ENCODE measurements at regions not wholly inside any gene's neighbourhood (a gene's known extent, or its start where the extent isn't known, plus 50 kb on each side); places are given as distances from the start of the nearest gene placed in this dataset.

DNA sequence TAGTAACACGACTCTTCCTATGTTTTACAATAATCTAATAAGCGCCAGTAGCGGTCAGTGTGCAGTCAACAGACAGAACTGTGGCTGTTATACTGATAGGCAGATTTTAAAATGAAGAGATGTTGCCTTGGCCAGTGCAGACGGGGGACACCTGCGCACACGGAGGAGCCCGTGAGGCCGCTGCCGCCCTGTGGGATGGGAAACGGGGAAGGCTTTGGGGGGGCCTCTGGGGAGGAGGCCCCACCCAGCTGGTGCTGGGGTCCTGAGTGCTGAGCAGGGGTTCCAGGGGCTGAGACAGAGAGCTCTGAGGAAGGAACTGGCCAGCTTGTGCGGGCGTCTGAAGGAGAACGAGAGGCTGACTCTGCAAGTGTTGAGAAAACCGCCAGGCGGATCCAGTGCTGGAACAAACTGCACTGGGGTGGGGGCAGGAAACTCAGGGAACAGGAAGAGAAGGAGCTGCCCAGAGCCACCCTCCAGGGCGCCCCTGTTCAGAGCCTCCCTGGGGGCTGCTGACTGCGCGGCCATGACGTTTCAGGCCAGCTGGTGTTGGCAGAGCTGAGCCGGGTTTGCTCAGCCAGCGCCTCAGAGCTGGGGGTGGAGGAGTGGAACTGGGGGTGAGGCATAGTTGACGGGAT is 426.4 kb downstream of the TCERG1L start:
- BruUV-seq (replicated peaks) = no TSS peak
- H2AK5ac ChIP-seq (ENCODE audit: low read depth, low read length) = no peak overlapping the region
- in situ Hi-C loops (cut with MboI; ENCODE audit: low sequenced_read_pairs) = no loop called here
- dilution Hi-C loops (cut with HindIII; ENCODE audit: low sequenced_read_pairs, unreplicated experiment) = no loop called here
- ATAC-seq (ENCODE audit: low read depth) (no peak), DNase-seq (no peak)
- no peak overlapping the region for H4K5ac ChIP-seq (ENCODE audit: low read depth, low read length)
- TF ChIP-seq FOS (IDR thresholded peaks at IDR 0.05; ENCODE audit: low read depth, low read length) (no peak), MXI1 (IDR thresholded peaks at IDR 0.05; ENCODE audit: borderline replicate concordance, low read depth, low read length) (no peak), POLR2A (IDR thresholded peaks at IDR 0.05; ENCODE audit: low read depth, low read length) (no peak), CHD1 (IDR thresholded peaks at IDR 0.05; ENCODE audit: low read depth, low read length) (no peak), MAZ (IDR thresholded peaks at IDR 0.05; ENCODE audit: borderline replicate concordance, low read depth, low read length) (no peak), RCOR1 (IDR thresholded peaks at IDR 0.05; ENCODE audit: insufficient replicate concordance, low read length) (no peak), RAD21 (IDR thresholded peaks at IDR 0.05; ENCODE audit: low read length) (no peak), ELK1 (IDR thresholded peaks at IDR 0.05; ENCODE audit: borderline replicate concordance, low read depth, low read length) (no peak), CTCF (conservative IDR thresholded peaks at IDR 0.05; ENCODE audit: low read depth, low read length) (no peak), MAFK (IDR thresholded peaks at IDR 0.05; ENCODE audit: low read depth, low read length) (no peak), BHLHE40 (IDR thresholded peaks at IDR 0.05; ENCODE audit: low read depth, low read length) (no peak), RFX5 (IDR thresholded peaks at IDR 0.05; ENCODE audit: low read depth, low read length) (no peak), SMC3 (IDR thresholded peaks at IDR 0.05; ENCODE audit: low read depth, low read length) (no peak), NFE2L2 (IDR thresholded peaks at IDR 0.05; ENCODE audit: low read depth, low read length) (no peak), CEBPB (IDR thresholded peaks at IDR 0.05; ENCODE audit: low read depth, low read length) (no peak)
- TF ChIP-seq, protein P1, sequence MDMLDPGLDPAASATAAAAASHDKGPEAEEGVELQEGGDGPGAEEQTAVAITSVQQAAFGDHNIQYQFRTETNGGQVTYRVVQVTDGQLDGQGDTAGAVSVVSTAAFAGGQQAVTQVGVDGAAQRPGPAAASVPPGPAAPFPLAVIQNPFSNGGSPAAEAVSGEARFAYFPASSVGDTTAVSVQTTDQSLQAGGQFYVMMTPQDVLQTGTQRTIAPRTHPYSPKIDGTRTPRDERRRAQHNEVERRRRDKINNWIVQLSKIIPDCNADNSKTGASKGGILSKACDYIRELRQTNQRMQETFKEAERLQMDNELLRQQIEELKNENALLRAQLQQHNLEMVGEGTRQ (IDR thresholded peaks at IDR 0.05; ENCODE audit: low read depth, low read length) = no peak
- no peak overlapping the region for H2AK9ac ChIP-seq (replicated peaks; ENCODE audit: low read depth, low read length, poor library complexity)
- no peaks in the 10 kb centered on the region for H4K20me1 ChIP-seq (ENCODE audit: insufficient read depth, low read length)
- H3K23ac ChIP-seq (ENCODE audit: low read depth, low read length) = no peak overlapping the region
- H3K4me2 ChIP-seq (ENCODE audit: low read depth, low read length) = no peak overlapping the region
- H3K27me3 ChIP-seq (ENCODE audit: control insufficient read depth, insufficient read depth, low read length) = no peaks in the 10 kb centered on the region
- H3K9me1 ChIP-seq (ENCODE audit: insufficient read depth, low read length) = no peaks in the 10 kb centered on the region
- ChIA-PET CTCF (no interaction called here), POLR2A (ENCODE audit: unreplicated experiment) (no interaction called here)
- no peak overlapping the region for H4K8ac ChIP-seq (ENCODE audit: low read depth in 2 of 2, low read length in 2 of 2)
- no peak overlapping the region for H3K4ac ChIP-seq (ENCODE audit: low read depth, low read length)
- H3K18ac ChIP-seq (ENCODE audit: low read depth, low read length) = no peak overlapping the region
- no peak overlapping the region for H2BK5ac ChIP-seq (ENCODE audit: low read depth, low read length, poor library complexity, severe bottlenecking)
- H3K27ac ChIP-seq (ENCODE audit: insufficient read depth, low read length) = no peak overlapping the region
- no peak overlapping the region for H2BK15ac ChIP-seq (ENCODE audit: low read depth, low read length)
- H3K4me3 ChIP-seq (ENCODE audit: insufficient read depth, low read depth, low read length) = no peak overlapping the region
- H3K14ac ChIP-seq (replicated peaks; ENCODE audit: low read depth, low read length) = no peak overlapping the region
- no peaks in the 10 kb centered on the region for H3K4me1 ChIP-seq (ENCODE audit: control insufficient read depth, insufficient read depth, low read length)
- H3K56ac ChIP-seq (ENCODE audit: extremely low read depth, insufficient read depth, low read length) = no peak overlapping the region
- intact Hi-C loops (cut with micrococcal nuclease) = no loop called here
- H2BK120ac ChIP-seq (ENCODE audit: low read depth, low read length) = no peak overlapping the region
- H3K79me1 ChIP-seq (ENCODE audit: low read depth in 1 of 2, low read length in 2 of 2) = no peaks in the 10 kb centered on the region
- H2AFZ ChIP-seq (replicated peaks; ENCODE audit: low read length, poor library complexity) = no peak overlapping the region
- H4K91ac ChIP-seq (ENCODE audit: insufficient read depth, low read depth, low read length) = no peak overlapping the region
- no peaks in the 10 kb centered on the region for H3K36me3 ChIP-seq (ENCODE audit: control insufficient read depth, insufficient read depth, low read length)
- H3K9ac ChIP-seq (ENCODE audit: low read depth, low read length) = no peak overlapping the region
- 6% methylated on average over 3 of the region's 22 CpGs; no CpG with 5 or more reads in 1 of the 2 experiments for WGBS, 2 experiments (ENCODE audit: extremely low coverage in 2 of 2, insufficient read length in 1 of 2)
- H2BK20ac ChIP-seq (ENCODE audit: low read depth, low read length) = no peak overlapping the region
- H3K9me3 ChIP-seq (ENCODE audit: control insufficient read depth, insufficient read depth, low read length) = peaks cover 48% of the 10 kb centered on the region
